H54 (cell line): ENCODE measurements at regions not wholly inside any gene's neighbourhood (a gene's known extent, or its start where the extent isn't known, plus 50 kb on each side); places are given as distances from the start of the nearest gene placed in this dataset.

ENCODE experiments used
- DNase-seq: peaks from one replicate; pipeline ENCODE4 v3.0.0; 2011; ENCODE audit warnings: low spot score, mixed read lengths; ENCODE audit not compliant: insufficient read length
- FAIRE-seq: peaks from 3 replicates; lab custom pipeline; 2011; peaks lifted over from hg19 to GRCh38; lab: Jason Lieb, UNC
- POLR2A ChIP-seq: IDR thresholded peaks from 2 replicates; pipeline ENCODE4 v1.6.1; 2011; ENCODE audit warnings: low read depth, mild to moderate bottlenecking, low read length

- DNase-seq (no peak), FAIRE-seq (no peak)
- TF ChIP-seq POLR2A: no peak
Measured at GRCh38 chr16:48942996-48943395, 333.0 kb upstream of the N4BP1 start.

- no peak for TF ChIP-seq POLR2A
Measured at GRCh38 chr16:48936811-48937210, 326.8 kb upstream of the N4BP1 start.

GRCh38 chr16:48932216-48932855, 322.4 kb upstream of the N4BP1 start:
- FAIRE-seq: no peak
- DNase-seq: no peak
- TF ChIP-seq POLR2A: no peak

More at GRCh38 chr16:48936811-48937210, 326.8 kb upstream of the N4BP1 start:
- DNase-seq (no peak), FAIRE-seq (no peak)

GRCh38 chr16:48930951-48931553, 321.1 kb upstream of the N4BP1 start:
- FAIRE-seq (no peak), DNase-seq (no peak)
- no peak for TF ChIP-seq POLR2A

- DNase-seq (no peak), FAIRE-seq (no peak)
- TF ChIP-seq POLR2A: no peak
Measured at GRCh38 chr16:48919791-48920190, 309.8 kb upstream of the N4BP1 start.

- no peak for TF ChIP-seq POLR2A
- peak; percentile 85 for FAIRE-seq
- peak; percentile 63 for DNase-seq
Measured at GRCh38 chr16:48918520-48919258, 308.7 kb upstream of the N4BP1 start.

- TF ChIP-seq POLR2A: no peak
- FAIRE-seq: no peak
- DNase-seq: no peak
Measured at GRCh38 chr16:48916566-48916965, 306.6 kb upstream of the N4BP1 start.

GRCh38 chr16:48914070-48914469, 304.1 kb upstream of the N4BP1 start:
- DNase-seq (no peak), FAIRE-seq (no peak)

GRCh38 chr16:48913384-48913783, 303.4 kb upstream of the N4BP1 start:
- TF ChIP-seq POLR2A: no peak
- DNase-seq (no peak), FAIRE-seq (no peak)

More at GRCh38 chr16:48914070-48914469, 304.1 kb upstream of the N4BP1 start:
- no peak for TF ChIP-seq POLR2A

GRCh38 chr16:48912360-48912759, 302.4 kb upstream of the N4BP1 start:
- DNase-seq (no peak), FAIRE-seq (no peak)
- TF ChIP-seq POLR2A: no peak

GRCh38 chr16:48911700-48912099, 301.7 kb upstream of the N4BP1 start:
- no peak for TF ChIP-seq POLR2A
- DNase-seq (no peak), FAIRE-seq (no peak)

GRCh38 chr16:48910214-48910613, 300.2 kb upstream of the N4BP1 start:
- no peak for TF ChIP-seq POLR2A
- DNase-seq (no peak), FAIRE-seq (no peak)

- TF ChIP-seq POLR2A: no peak
- DNase-seq (no peak), FAIRE-seq (no peak)
Measured at GRCh38 chr16:48909231-48909630, 299.3 kb upstream of the N4BP1 start.

- no peak for TF ChIP-seq POLR2A
- FAIRE-seq (no peak), DNase-seq (no peak)
Measured at GRCh38 chr16:48907906-48908634, 298.1 kb upstream of the N4BP1 start.
